GM18867 (cell line): ENCODE measurements at regions not wholly inside any gene's neighbourhood (a gene's known extent, or its start where the extent isn't known, plus 50 kb on each side); places are given as distances from the start of the nearest gene placed in this dataset.

Experiments
- ATAC-seq: cut with Tn5 transposase; IDR thresholded peaks from one replicate; pipeline ENCODE4 v1.9.1; 2021; ENCODE audit warnings: mild to moderate bottlenecking, moderate library complexity; ENCODE audit not compliant: unreplicated experiment

GRCh38 chr18:46343931-46344372, 239.8 kb downstream of the HAUS1 start:
- ATAC-seq = peak; percentile 73

- ATAC-seq = no peak
These were observed 240.4 kb downstream of the HAUS1 start for GRCh38 chr18:46344416-46345180.

- no peak for ATAC-seq
These were observed 240.9 kb downstream of the HAUS1 start for GRCh38 chr18:46345181-46345465.

GRCh38 chr18:46346213-46346612, 242.0 kb downstream of the HAUS1 start:
- ATAC-seq = peak; percentile 59

GRCh38 chr18:46346896-46347630, 242.9 kb downstream of the HAUS1 start:
- no peak for ATAC-seq

GRCh38 chr18:46350598-46351159, 246.5 kb downstream of the HAUS1 start:
- ATAC-seq = no peak

- ATAC-seq = no peak
These were observed 248.5 kb downstream of the HAUS1 start for GRCh38 chr18:46352520-46353250.

GRCh38 chr18:46353460-46353859, 249.3 kb downstream of the HAUS1 start:
- ATAC-seq = no peak

GRCh38 chr18:46356278-46357033, 252.3 kb downstream of the HAUS1 start:
- ATAC-seq = no peak

- ATAC-seq = no peak
These were observed 256.0 kb downstream of the HAUS1 start for GRCh38 chr18:46360102-46360699.

- ATAC-seq = no peak
These were observed 256.7 kb downstream of the HAUS1 start for GRCh38 chr18:46360866-46361265.

- ATAC-seq = no peak
These were observed 258.3 kb downstream of the HAUS1 start for GRCh38 chr18:46362533-46362932.

- no peak for ATAC-seq
These were observed 259.9 kb downstream of the HAUS1 start for GRCh38 chr18:46364048-46364447.

GRCh38 chr18:46366201-46366600, 262.0 kb downstream of the HAUS1 start:
- no peak for ATAC-seq

- ATAC-seq = no peak
These were observed 262.7 kb downstream of the HAUS1 start for GRCh38 chr18:46366751-46367376.

GRCh38 chr18:46369323-46369722, 265.1 kb downstream of the HAUS1 start:
- ATAC-seq = no peak

GRCh38 chr18:46370898-46371297, 266.7 kb downstream of the HAUS1 start:
- no peak for ATAC-seq

GRCh38 chr18:46372670-46373069, 268.5 kb downstream of the HAUS1 start:
- ATAC-seq = no peak

GRCh38 chr18:46373131-46373530, 268.9 kb downstream of the HAUS1 start:
- no peak for ATAC-seq

GRCh38 chr18:46373791-46374190, 269.6 kb downstream of the HAUS1 start:
- no peak for ATAC-seq
